ENCODE measurements at regions not wholly inside any gene's neighbourhood (a gene's known extent, or its start where the extent isn't known, plus 50 kb on each side); places are given as distances from the start of the nearest gene placed in this dataset.

DNA sequence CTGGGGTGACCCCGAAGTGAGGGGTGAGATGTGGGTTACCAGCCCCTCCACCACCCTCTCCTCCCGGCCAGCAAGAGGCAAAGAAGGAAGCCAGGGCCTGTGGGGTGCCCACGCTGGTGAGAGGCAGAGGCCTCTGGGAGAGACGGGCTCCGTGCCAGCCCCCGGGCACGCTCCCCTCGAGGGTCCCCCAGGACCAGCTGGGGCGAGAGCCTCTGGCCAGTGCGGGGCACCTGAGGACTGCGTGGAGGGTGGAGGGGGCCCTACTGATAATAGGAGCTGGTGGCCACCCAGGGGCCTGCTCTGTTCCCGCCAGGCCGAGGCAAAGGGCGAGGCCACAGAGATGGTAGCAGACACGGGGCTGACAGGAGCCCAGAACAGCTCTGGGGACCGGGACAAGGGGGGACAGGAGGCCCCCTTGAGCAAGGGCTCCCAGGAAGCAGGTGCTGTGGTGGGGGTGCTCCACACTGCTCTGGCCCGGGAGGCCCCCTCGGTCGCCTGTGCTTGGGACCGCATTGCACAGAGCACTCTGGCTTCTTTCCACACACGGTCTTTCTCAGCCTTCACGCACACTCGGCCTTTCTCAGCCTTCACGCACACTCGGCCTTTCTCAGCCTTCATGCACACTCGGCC lies 226.9 kb downstream of the TTLL2 start:
- Histone ChIP-seq H3K36me3 (no peaks in the 10 kb centered on the region), H3K9me3 (no peaks in the 10 kb centered on the region), H3K4me3 (peak overlapping the region; percentile 22), H3K27me3 (replicated peaks; ENCODE audit: insufficient read depth) (no peaks in the 10 kb centered on the region), H3K27ac (peak overlapping the region; percentile 73 to 85), H3K4me1 (ENCODE audit: control insufficient read depth in 1 of 2, low read depth in 2 of 2) (peaks cover 24 to 50% of the 10 kb centered on the region in 2 donors)
- TF ChIP-seq, protein P1, sequence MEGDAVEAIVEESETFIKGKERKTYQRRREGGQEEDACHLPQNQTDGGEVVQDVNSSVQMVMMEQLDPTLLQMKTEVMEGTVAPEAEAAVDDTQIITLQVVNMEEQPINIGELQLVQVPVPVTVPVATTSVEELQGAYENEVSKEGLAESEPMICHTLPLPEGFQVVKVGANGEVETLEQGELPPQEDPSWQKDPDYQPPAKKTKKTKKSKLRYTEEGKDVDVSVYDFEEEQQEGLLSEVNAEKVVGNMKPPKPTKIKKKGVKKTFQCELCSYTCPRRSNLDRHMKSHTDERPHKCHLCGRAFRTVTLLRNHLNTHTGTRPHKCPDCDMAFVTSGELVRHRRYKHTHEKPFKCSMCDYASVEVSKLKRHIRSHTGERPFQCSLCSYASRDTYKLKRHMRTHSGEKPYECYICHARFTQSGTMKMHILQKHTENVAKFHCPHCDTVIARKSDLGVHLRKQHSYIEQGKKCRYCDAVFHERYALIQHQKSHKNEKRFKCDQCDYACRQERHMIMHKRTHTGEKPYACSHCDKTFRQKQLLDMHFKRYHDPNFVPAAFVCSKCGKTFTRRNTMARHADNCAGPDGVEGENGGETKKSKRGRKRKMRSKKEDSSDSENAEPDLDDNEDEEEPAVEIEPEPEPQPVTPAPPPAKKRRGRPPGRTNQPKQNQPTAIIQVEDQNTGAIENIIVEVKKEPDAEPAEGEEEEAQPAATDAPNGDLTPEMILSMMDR (IDR thresholded peaks at IDR 0.05): no peak
- ATAC-seq (ENCODE audit: insufficient number of reproducible peaks, low FRiP score, low read depth) (no peak), DNase-seq (ENCODE audit: low spot score) (no peak)

DNA sequence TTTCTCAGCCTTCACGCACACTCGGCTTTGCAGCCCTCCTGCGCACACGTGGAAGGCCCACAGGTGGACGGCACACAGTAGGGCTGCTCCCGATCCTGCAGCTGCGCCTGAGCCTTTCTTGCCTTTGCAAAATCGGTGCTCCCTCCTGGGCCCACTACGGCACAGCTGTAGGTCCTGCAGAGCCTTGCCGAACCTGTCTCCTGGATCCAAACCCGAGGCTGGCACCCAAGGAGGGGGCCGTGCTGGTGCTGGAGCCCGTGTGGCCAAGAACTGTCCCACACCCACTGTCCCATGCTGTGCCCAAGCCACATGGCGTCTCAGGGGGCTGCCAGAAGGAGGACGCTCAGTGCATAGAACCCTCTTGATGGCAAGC lies 227.4 kb downstream of the TTLL2 start:
- no peaks in the 10 kb centered on the region for H3K27me3 ChIP-seq (replicated peaks; ENCODE audit: insufficient read depth)
- DNase-seq (ENCODE audit: low spot score) (no peak), ATAC-seq (ENCODE audit: insufficient number of reproducible peaks, low FRiP score, low read depth) (no peak)
- TF ChIP-seq, protein P1 (IDR thresholded peaks at IDR 0.05): no peak
- no peak overlapping the region for H3K27ac ChIP-seq
- H3K4me3 ChIP-seq: no peak overlapping the region
- peaks cover 24 to 47% of the 10 kb centered on the region in 2 donors for H3K4me1 ChIP-seq (ENCODE audit: control insufficient read depth in 1 of 2, low read depth in 2 of 2)
- H3K9me3 ChIP-seq: no peaks in the 10 kb centered on the region
- no peaks in the 10 kb centered on the region for H3K36me3 ChIP-seq

DNA sequence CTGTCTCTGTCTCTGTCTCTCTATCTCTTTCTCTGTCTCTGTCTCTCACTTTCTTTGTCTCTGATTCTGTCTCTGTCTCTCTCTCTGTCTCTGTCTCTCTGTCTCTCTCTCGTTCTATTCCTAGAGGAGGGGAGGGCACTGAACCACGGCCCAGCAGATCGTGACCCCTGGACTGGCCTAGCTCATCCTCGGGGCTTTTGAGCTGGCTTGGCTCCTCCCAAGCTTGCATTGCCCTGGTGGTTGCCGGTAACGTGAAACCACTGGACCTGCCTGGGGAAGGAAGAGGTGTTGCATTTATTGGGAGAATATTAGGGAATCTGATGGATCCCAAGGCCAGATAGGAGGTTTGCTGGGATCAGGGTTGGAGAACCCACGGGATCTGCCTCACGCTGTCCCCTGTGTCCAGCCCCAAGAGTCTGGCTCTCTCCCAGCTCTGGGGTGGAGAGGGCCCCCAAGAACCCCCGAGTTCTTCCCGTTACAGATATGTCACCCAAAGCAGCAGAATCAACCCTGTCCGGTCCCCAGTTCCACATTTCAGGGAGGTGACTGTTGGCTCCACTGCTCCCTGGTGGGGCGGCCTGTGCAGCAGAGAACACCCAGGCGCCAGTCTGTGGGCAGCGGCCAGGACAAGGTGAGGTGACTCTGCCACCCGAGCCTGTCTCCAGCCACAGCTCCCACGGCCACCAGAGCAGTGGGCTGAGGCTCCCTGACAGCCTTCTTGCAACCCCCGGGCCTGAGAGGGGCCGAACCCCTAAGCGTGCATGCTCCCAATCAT lies 228.3 kb downstream of the TTLL2 start:
- no peak overlapping the region for H3K27ac ChIP-seq
- H3K9me3 ChIP-seq: no peaks in the 10 kb centered on the region
- H3K36me3 ChIP-seq: no peaks in the 10 kb centered on the region
- DNase-seq (ENCODE audit: low spot score): no peak
- no peaks in the 10 kb centered on the region for H3K27me3 ChIP-seq (replicated peaks; ENCODE audit: insufficient read depth)
- ATAC-seq (ENCODE audit: insufficient number of reproducible peaks, low FRiP score, low read depth): no peak
- H3K4me3 ChIP-seq: no peak overlapping the region
- peaks cover 24 to 41% of the 10 kb centered on the region in 2 donors for H3K4me1 ChIP-seq (ENCODE audit: control insufficient read depth in 1 of 2, low read depth in 2 of 2)
- TF ChIP-seq, protein P1 (IDR thresholded peaks at IDR 0.05): no peak

DNA sequence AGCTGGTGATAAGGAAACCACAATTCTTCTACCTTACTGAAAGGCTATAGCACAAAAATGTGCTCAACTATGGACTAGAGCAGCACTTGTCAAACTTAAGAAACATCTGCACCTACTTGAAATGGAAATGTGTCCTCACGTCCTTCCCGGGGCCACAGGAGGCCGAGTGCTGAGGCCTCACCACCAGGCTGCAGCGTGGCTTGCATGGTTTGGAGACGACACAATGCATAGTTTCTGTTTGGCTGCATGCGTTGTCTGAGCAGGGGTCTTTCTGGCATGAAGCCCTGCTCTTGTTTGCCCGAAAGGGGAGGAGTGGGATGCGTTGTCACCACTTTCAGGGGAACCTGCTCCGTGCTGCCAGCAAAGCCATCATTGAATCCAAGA lies 228.8 kb downstream of the TTLL2 start:
- Histone ChIP-seq H3K4me3 (no peak overlapping the region), H3K36me3 (no peaks in the 10 kb centered on the region), H3K4me1 (ENCODE audit: control insufficient read depth in 1 of 2, low read depth in 2 of 2) (peaks cover 21 to 41% of the 10 kb centered on the region in 2 donors), H3K27ac (no peak overlapping the region), H3K27me3 (replicated peaks; ENCODE audit: insufficient read depth) (no peaks in the 10 kb centered on the region), H3K9me3 (no peaks in the 10 kb centered on the region)
- ATAC-seq (ENCODE audit: insufficient number of reproducible peaks, low FRiP score, low read depth) (no peak), DNase-seq (ENCODE audit: low spot score) (no peak)
- TF ChIP-seq, protein P1 (IDR thresholded peaks at IDR 0.05): no peak

DNA sequence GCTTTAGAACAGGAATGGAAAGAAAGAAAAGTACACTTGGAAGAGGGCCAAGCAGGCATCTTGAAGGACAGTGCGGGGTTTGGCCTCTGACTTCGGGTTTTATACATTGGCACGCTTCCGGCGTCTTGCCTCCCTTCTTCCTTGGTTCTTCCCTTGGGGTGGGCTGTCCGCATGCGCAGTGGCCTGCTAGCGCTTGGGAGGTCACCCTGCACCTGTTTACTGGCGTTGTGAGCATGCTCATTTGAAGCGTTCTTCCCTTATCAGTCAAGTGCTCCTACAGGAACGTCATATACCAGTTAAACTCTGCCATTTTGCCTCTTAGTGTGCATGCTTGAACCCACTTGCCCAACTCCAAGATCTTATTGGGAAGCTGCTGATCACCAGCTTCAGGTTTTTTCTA lies 230.0 kb downstream of the TTLL2 start:
- Histone ChIP-seq H3K4me1 (ENCODE audit: control insufficient read depth in 1 of 2, low read depth in 2 of 2) (peaks cover 18 to 32% of the 10 kb centered on the region in 2 donors), H3K9me3 (no peaks in the 10 kb centered on the region), H3K36me3 (no peaks in the 10 kb centered on the region), H3K27me3 (replicated peaks; ENCODE audit: insufficient read depth) (no peaks in the 10 kb centered on the region), H3K4me3 (no peak overlapping the region), H3K27ac (no peak overlapping the region)
- TF ChIP-seq, protein P1 (IDR thresholded peaks at IDR 0.05): no peak
- ATAC-seq (ENCODE audit: insufficient number of reproducible peaks, low FRiP score, low read depth): no peak
- no peak for DNase-seq (ENCODE audit: low spot score)
